ENCODE measurements at regions not wholly inside any gene's neighbourhood (a gene's known extent, or its start where the extent isn't known, plus 50 kb on each side); places are given as distances from the start of the nearest gene placed in this dataset.
"Not testable (repeated sequence)": the region's sequence is repeated elsewhere in the genome, so short reads cannot be mapped to it uniquely, and the experiment has no call there.

DNA sequence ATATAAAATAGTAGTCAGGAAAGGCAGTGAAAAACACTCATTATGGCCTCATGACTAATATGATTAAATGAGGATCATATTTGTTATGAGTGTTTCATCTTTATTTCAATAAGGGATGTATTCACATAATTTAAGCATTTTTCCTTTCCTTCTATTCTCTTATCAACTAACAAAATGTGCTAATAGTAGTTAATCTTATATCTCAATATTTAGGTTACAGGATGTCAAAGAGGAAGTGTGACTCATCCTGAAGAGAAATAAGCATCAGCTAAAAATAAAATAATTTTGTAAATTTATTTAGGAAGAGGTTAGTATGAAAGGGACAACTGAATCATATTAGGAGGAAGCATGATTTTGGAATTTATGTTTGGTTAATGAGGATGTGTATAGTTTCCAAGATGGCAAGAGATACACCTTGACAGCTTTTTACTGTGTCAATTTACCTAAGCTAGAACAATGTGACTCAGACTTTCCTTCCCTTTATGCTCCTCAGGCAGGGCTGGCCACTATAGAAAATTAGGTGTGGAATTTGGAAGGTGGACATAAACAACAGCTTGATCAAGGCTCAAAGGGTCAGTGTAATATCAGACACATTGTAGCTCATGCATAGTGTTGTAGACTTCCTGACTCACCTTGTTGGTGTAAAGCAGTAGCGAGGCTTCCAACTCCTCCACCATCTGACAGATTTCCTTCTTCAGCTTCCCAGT, 172.7 kb downstream of the SLITRK1 start:
- no peaks in the 10 kb centered on the region for H3K4me1 ChIP-seq (ENCODE audit: insufficient read depth)
- 91% methylated on average over 1 of the region's 1 CpG for WGBS
- H3K27ac ChIP-seq (ENCODE audit: low read depth) = no peak overlapping the region
- H3K36me3 ChIP-seq (ENCODE audit: insufficient read depth) = no peaks in the 10 kb centered on the region
- DNase-seq (ENCODE audit: extremely low spot score) = no peak
- H3K4me3 ChIP-seq (ENCODE audit: low read depth, low read length) = no peak overlapping the region

DNA sequence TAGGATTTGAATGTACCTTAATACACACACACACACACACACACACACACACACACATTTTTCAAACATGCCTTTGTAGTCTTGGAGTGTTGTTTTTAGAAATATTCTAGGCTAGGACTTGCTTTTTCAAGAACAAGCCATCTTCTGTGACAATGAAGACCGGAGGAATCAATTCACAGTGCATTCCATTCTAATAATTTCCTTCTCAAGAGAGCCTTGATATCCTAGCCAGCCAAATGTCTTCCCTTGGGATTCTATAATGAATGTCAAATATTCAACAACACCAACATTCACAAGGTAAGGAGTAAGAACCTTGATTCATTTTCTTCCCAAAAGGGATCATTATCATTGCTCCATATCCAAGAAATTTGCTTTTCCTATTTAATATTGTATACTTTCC, 180.3 kb downstream of the SLITRK1 start:
- no peaks in the 10 kb centered on the region for H3K4me1 ChIP-seq (ENCODE audit: insufficient read depth)
- no peak overlapping the region for H3K27ac ChIP-seq (ENCODE audit: low read depth)
- DNase-seq (ENCODE audit: extremely low spot score) = no peak
- no peak overlapping the region for H3K4me3 ChIP-seq (ENCODE audit: low read depth, low read length)
- WGBS = 63% methylated on average over 1 of the region's 1 CpG
- H3K36me3 ChIP-seq (ENCODE audit: insufficient read depth) = no peaks in the 10 kb centered on the region

DNA sequence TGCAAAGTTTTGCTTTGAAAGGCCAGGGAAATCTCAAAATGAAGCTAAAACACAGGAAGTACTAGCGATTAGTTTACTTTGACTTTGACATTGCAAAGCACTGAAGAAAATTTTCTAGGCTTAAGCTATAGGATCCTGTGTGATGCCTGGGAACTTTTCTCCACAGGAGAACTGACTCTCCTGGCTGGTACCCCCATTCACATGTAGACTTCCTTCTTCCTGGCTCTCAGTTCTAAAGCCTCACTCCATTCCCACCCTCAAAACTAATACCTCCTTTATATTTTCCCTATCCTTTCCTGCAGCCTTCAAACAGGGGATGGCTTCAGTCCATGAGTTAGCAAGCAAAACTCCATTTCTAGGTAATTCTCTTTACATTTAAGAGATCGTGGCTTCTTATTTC, 189.5 kb downstream of the SLITRK1 start:
- H3K36me3 ChIP-seq (ENCODE audit: insufficient read depth) = no peaks in the 10 kb centered on the region
- H3K4me3 ChIP-seq (ENCODE audit: low read depth, low read length) = no peak overlapping the region
- 63% methylated on average over 2 of the region's 2 CpGs for WGBS
- H3K27ac ChIP-seq (ENCODE audit: low read depth) = no peak overlapping the region
- no peak for DNase-seq (ENCODE audit: extremely low spot score)
- H3K4me1 ChIP-seq (ENCODE audit: insufficient read depth) = no peaks in the 10 kb centered on the region

DNA sequence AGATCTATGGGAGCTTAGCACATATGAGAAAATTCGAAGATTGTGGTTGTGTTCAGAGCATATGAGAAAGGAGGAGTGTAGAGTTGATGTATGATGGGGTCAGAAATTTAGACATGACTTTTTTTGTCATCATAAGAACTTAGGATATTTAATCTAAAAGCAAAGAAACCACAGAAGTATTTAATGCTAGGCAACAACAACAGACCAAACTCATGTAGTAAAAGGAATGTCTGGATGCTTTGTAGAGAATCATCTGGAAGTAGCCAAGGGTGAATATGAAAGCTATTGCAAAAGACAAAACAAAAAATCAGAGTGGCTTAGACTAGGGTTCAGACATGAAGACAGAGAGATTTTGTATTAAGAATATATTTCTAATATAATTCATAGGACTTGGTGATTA, 190.3 kb downstream of the SLITRK1 start:
- no peaks in the 10 kb centered on the region for H3K4me1 ChIP-seq (ENCODE audit: insufficient read depth)
- DNase-seq (ENCODE audit: extremely low spot score) = no peak
- WGBS = 61% methylated on average over 1 of the region's 1 CpG
- H3K36me3 ChIP-seq (ENCODE audit: insufficient read depth) = no peaks in the 10 kb centered on the region
- H3K4me3 ChIP-seq (ENCODE audit: low read depth, low read length) = no peak overlapping the region
- no peak overlapping the region for H3K27ac ChIP-seq (ENCODE audit: low read depth)

DNA sequence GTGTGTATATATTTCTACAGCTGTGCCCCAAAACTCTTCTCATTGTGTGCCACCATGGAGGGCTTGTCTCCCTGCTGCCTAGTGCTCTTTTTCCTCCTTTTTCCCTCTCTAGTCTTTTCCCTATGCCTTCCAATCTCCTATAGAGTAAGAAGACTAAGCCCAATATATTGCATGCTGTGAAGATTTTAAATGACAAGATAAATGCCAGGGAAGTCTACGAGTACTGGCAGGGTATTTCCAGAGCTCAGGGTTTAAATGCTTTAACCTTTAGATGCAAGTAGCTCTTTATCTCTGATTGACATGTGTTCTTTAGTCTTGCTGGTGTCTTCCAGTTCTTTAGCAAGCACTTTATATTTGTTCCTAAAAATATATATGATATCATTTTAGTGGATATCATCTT, 200.7 kb downstream of the SLITRK1 start:
- H3K36me3 ChIP-seq (ENCODE audit: insufficient read depth) = no peaks in the 10 kb centered on the region
- WGBS = 56% methylated on average over 1 of the region's 1 CpG
- no peak overlapping the region for H3K27ac ChIP-seq (ENCODE audit: low read depth)
- DNase-seq (ENCODE audit: extremely low spot score) = no peak
- H3K4me3 ChIP-seq (ENCODE audit: low read depth, low read length) = no peak overlapping the region
- H3K4me1 ChIP-seq (ENCODE audit: insufficient read depth) = no peaks in the 10 kb centered on the region

DNA sequence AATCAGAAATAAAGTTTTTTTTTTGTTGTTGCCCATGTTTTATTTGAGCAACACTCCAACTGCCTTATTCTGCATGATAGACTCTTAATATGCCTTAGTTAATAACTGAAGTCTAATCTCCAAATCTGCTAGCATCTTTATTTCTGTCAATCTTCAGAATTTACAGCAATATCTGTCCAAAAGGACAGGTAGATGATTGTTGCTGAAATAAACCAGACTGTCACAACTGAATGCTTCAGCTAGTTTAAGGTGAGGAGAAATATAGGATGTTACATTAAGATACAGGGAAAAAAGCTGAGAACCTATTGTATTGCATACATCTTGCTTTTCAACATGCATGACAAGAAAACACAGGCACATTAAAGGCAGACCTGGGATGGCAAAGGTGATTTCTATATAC, 204.3 kb downstream of the SLITRK1 start:
- Histone ChIP-seq H3K36me3 (ENCODE audit: insufficient read depth) (no peaks in the 10 kb centered on the region), H3K4me1 (ENCODE audit: insufficient read depth) (no peaks in the 10 kb centered on the region), H3K4me3 (ENCODE audit: low read depth, low read length) (no peak overlapping the region), H3K27ac (ENCODE audit: low read depth) (no peak overlapping the region)
- DNase-seq (ENCODE audit: extremely low spot score) = no peak

DNA sequence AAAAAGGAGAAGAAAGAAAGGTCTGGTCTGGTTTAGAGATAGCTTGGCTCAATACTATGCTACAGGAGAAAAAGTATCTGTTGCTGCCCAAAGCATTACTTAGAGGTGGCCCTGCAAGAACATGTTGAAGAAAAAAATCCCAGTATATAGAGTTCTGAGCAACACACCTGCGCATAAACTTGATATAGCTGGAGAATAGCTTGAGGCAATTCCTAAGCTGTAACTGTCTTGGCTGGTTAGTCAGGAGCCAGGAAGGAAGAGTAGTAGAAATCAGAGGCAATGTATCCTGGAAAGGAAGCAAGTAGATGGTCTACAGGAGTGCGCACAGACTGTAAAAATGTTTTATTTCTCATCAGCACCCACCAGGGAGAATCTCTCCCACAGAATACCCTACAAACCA, 209.7 kb downstream of the SLITRK1 start:
- no peak overlapping the region for H3K4me3 ChIP-seq (ENCODE audit: low read depth, low read length)
- no peak overlapping the region for H3K27ac ChIP-seq (ENCODE audit: low read depth)
- 77% methylated on average over 2 of the region's 2 CpGs for WGBS
- no peaks in the 10 kb centered on the region for H3K4me1 ChIP-seq (ENCODE audit: insufficient read depth)
- DNase-seq (ENCODE audit: extremely low spot score) = no peak
- no peaks in the 10 kb centered on the region for H3K36me3 ChIP-seq (ENCODE audit: insufficient read depth)

DNA sequence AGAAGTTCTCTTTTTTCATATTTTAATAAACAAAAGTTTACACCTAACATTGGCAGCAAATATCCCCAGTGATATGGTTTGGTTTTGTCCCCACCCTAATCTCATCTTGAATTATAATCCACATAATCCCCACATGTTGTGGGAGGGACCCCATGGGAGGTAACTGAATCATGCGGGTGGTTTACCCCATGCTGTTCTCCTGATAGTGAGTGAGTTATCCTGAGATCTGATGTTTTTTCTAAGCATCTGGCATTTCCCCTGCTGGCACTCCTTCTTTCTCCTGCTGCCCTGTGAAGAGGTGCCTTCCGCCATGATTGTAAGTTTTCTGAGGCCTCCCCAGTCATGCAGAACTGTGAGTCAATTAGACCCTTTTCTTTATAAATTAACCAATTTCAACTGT, 214.7 kb downstream of the SLITRK1 start:
- no peak overlapping the region for H3K27ac ChIP-seq (ENCODE audit: low read depth)
- H3K36me3 ChIP-seq (ENCODE audit: insufficient read depth) = no peaks in the 10 kb centered on the region
- WGBS = 95% methylated on average over 2 of the region's 2 CpGs
- no peak for DNase-seq (ENCODE audit: extremely low spot score)
- H3K4me1 ChIP-seq (ENCODE audit: insufficient read depth) = no peaks in the 10 kb centered on the region
- no peak overlapping the region for H3K4me3 ChIP-seq (ENCODE audit: low read depth, low read length)

DNA sequence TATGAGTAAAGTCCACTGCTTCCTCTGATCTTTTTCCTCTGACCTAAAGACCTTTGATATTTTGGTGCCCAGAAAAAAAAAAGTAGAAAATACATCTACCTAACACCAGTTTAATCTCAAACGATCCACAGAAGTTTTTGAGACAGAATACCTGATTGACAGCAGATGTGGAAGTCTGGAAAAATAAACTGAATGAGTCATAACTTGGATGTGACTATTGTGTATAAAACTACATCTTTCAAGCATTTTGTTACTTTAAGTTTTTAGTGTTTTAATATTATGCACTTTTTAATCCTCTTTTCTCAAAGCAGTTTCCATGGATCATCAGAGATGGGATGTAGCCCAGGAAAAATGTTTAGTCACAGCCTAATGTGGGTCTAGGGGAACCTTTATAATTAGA, 216.1 kb downstream of the SLITRK1 start:
- Histone ChIP-seq H3K36me3 (ENCODE audit: insufficient read depth) (no peaks in the 10 kb centered on the region), H3K27ac (ENCODE audit: low read depth) (no peak overlapping the region), H3K4me3 (ENCODE audit: low read depth, low read length) (no peak overlapping the region), H3K4me1 (ENCODE audit: insufficient read depth) (no peaks in the 10 kb centered on the region)
- DNase-seq (ENCODE audit: extremely low spot score) = no peak
- WGBS = 33% methylated on average over 1 of the region's 1 CpG

DNA sequence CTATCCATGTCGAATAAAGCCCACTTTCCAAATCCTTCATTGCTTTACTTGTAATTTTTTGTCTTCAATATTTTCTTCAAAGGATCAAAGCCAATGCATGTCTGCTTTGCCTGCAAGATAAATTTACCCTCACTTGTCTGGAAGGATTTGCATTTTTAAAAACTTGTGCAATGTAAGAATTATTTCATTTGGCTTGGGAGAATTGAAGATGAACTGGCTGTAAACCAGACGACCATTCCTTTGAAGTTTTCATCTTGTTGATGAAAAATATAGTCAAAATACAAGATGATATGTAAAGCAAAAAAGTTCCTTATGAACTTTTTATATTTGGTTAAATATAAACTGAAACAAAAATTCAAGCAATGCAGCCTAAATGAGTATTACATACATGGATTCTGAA, 225.0 kb downstream of the SLITRK1 start:
- Histone ChIP-seq H3K4me1 (ENCODE audit: insufficient read depth) (no peaks in the 10 kb centered on the region), H3K36me3 (ENCODE audit: insufficient read depth) (no peaks in the 10 kb centered on the region), H3K27ac (ENCODE audit: low read depth) (no peak overlapping the region), H3K4me3 (ENCODE audit: low read depth, low read length) (no peak overlapping the region)
- no peak for DNase-seq (ENCODE audit: extremely low spot score)
- 54% methylated on average over 2 of the region's 2 CpGs for WGBS

DNA sequence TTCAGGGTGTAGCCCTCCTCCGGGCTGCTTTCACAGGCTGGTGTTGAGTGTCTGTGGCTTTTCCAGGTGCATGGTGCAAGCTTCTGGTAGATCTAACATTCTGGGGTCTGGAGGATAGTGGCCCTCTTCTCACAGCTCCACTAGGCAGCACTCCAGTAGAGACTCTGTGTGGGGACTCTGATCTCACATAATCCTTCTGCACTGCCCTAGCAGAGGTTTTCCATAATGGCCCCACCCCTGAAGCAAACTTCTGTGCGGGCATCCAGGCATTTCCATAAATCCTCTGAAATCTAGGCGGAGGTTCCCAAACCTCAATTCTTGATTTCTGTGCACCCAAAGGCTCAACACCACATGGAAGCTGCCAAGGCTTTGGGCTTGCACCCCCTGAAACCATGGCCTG, 239.7 kb downstream of the SLITRK1 start:
- not testable (repeated sequence) for DNase-seq (ENCODE audit: extremely low spot score); H3K4me1 ChIP-seq (ENCODE audit: insufficient read depth); H3K27ac ChIP-seq (ENCODE audit: low read depth); H3K4me3 ChIP-seq (ENCODE audit: low read depth, low read length); H3K36me3 ChIP-seq (ENCODE audit: insufficient read depth)
- WGBS = 90% methylated on average over 3 of the region's 3 CpGs

DNA sequence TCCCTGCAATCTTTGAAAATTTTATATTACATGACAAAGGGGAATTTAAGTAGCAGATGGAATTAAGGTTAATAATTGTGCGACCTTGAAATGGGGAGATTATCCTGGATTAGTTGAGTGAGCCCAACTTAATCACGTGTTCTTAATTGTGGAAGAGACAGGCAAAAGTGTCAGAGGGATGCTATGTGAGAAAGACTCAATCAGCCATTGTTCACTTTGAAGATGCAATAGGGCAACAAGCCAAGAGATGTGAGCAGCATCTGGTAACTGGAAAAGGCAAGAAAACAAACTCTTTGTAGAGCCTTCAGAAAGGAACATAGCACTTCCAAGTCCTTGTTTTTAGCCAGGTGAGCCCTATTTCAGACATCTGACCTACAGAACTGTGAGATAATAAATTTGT, 247.7 kb downstream of the SLITRK1 start:
- 80% methylated on average over 2 of the region's 2 CpGs for WGBS
- H3K4me1 ChIP-seq (ENCODE audit: insufficient read depth) = no peaks in the 10 kb centered on the region
- H3K4me3 ChIP-seq (ENCODE audit: low read depth, low read length) = no peak overlapping the region
- no peak for DNase-seq (ENCODE audit: extremely low spot score)
- no peaks in the 10 kb centered on the region for H3K36me3 ChIP-seq (ENCODE audit: insufficient read depth)
- H3K27ac ChIP-seq (ENCODE audit: low read depth) = no peak overlapping the region

DNA sequence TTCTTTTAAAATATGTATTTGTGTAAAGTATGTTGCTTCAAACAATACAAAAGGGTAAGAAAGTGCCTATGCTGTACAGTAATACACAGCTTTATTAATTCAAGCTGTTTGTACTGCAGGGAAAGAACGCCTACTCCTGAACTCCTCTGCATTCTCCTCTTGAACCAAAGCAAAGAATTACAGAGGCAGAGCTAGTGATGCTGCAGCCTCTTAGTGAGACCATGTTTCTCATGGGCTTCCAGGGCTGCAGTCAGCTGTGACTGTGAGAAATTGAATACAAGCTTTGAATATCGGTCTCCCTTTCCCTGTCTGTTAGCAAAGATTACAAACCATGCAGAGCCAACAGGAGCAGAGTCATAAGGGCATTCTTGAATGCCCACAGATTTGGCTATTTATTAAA, 248.5 kb downstream of the SLITRK1 start:
- no peaks in the 10 kb centered on the region for H3K36me3 ChIP-seq (ENCODE audit: insufficient read depth)
- WGBS = 82% methylated on average over 2 of the region's 2 CpGs
- no peaks in the 10 kb centered on the region for H3K4me1 ChIP-seq (ENCODE audit: insufficient read depth)
- DNase-seq (ENCODE audit: extremely low spot score) = no peak
- H3K4me3 ChIP-seq (ENCODE audit: low read depth, low read length) = no peak overlapping the region
- no peak overlapping the region for H3K27ac ChIP-seq (ENCODE audit: low read depth)

DNA sequence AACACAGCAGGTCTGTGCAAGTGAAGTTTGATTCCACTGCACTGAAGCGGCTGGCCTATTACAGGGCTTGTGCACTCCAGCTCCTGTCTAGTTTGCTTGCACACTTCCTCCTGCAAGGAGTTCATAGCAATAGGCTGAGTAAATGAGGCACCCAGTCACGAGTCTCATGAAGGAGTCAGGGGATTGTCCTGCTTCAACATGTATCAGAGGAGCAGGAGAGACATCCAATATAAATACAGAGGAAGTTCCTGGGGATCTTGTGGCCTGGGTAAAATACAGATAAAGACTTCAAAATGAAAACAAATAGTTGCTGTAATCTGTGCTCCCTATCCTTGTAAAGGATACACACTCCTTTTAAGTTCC, 259.9 kb downstream of the SLITRK1 start:
- Histone ChIP-seq H3K36me3 (ENCODE audit: insufficient read depth) (no peaks in the 10 kb centered on the region), H3K27ac (ENCODE audit: low read depth) (no peak overlapping the region), H3K4me1 (ENCODE audit: insufficient read depth) (no peaks in the 10 kb centered on the region), H3K4me3 (ENCODE audit: low read depth, low read length) (no peak overlapping the region)
- no peak for DNase-seq (ENCODE audit: extremely low spot score)
- 64% methylated on average over 2 of the region's 2 CpGs for WGBS

DNA sequence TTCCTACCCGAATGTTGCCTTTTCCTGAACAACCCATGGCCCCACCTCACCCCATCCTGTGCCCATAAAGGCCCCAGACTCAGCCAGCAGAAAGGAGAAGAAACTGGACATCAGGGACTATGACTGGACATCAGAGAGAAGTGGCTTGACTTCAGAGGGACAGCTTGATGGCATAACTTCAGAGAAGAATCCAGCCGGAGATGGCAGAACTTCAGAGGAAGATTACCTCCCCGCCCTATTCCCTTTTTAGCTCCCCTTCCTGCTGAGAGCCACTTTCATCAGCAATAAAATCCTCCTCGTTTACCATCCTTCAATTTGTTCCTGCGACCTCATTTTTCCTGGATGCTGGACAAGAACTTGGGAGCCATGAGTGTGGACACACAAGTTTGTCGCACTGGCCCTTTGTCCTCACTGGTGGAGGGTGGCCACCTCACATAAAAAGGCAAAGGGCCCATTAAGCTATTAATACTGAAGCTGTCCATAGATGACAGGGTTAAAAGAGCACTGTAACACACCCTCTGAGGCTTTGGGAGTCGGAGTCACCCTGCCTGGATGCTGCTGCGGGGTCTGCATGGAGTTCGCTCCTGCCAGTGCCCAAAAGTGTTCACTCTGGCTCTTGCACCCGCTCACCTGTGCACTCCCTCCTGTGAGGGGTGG, 260.4 kb downstream of the SLITRK1 start:
- DNase-seq (ENCODE audit: extremely low spot score) = no peak

More for the DNA sequence above, 260.4 kb downstream of the SLITRK1 start:
- Histone ChIP-seq H3K4me3 (ENCODE audit: low read depth, low read length) (no peak overlapping the region), H3K36me3 (ENCODE audit: insufficient read depth) (no peaks in the 10 kb centered on the region), H3K27ac (ENCODE audit: low read depth) (no peak overlapping the region), H3K4me1 (ENCODE audit: insufficient read depth) (no peaks in the 10 kb centered on the region)
- 88% methylated on average over 10 of the region's 10 CpGs for WGBS
